GM23248 (cell line): ENCODE measurements at regions not wholly inside any gene's neighbourhood (a gene's known extent, or its start where the extent isn't known, plus 50 kb on each side); places are given as distances from the start of the nearest gene placed in this dataset.

ENCODE experiments used
- DNase-seq: peaks from one replicate; pipeline ENCODE4 v3.0.0-alpha.2; 2015
- H2AFZ ChIP-seq: fragments of 200-600 bp; sonication (generic); 2 replicates; pipeline ENCODE4 v1.6.1; 2016; ENCODE audit warnings: antibody characterized with exemption
- H3F3A ChIP-seq: fragments of 200-600 bp; sonication (generic); 2 replicates; pipeline ENCODE4 v1.6.1; 2016; ENCODE audit warnings: mild to moderate bottlenecking, antibody characterized with exemption, mixed run types; ENCODE audit not compliant: insufficient read depth
- H3K27ac ChIP-seq: fragments of 200-600 bp; sonication (generic); 2 replicates; pipeline ENCODE4 v1.5.1; 2016; ENCODE audit warnings: mild to moderate bottlenecking
- H3K27me3 ChIP-seq: fragments of 200-600 bp; sonication (generic); replicated peaks from 2 replicates; pipeline ENCODE4 v1.6.1; 2016; ENCODE audit warnings: mild to moderate bottlenecking; ENCODE audit not compliant: insufficient read depth
- H3K36me3 ChIP-seq: fragments of 200-600 bp; sonication (generic); 2 replicates; pipeline ENCODE4 v1.6.1; 2016; ENCODE audit warnings: low read depth, mild to moderate bottlenecking
- H3K4me1 ChIP-seq: fragments of 200-600 bp; sonication (generic); 2 replicates; pipeline ENCODE4 v1.6.1; 2016; ENCODE audit warnings: mild to moderate bottlenecking; ENCODE audit not compliant: insufficient read depth
- H3K4me2 ChIP-seq: fragments of 200-600 bp; sonication (generic); one replicate; pipeline ENCODE4 v1.6.1; 2016; ENCODE audit warnings: mild to moderate bottlenecking; ENCODE audit not compliant: unreplicated experiment
- H3K4me3 ChIP-seq: fragments of 200-600 bp; sonication (generic); 2 replicates; pipeline ENCODE4 v1.5.1; 2016; ENCODE audit warnings: mild to moderate bottlenecking
- H3K79me2 ChIP-seq: fragments of 200-600 bp; sonication (generic); 2 replicates; pipeline ENCODE4 v1.6.1; 2016; ENCODE audit warnings: mild to moderate bottlenecking; ENCODE audit not compliant: insufficient read depth
- H3K9ac ChIP-seq: fragments of 200-600 bp; sonication (generic); 2 replicates; pipeline ENCODE4 v1.6.1; 2016; ENCODE audit warnings: mild to moderate bottlenecking
- H3K9me2 ChIP-seq: fragments of 200-600 bp; sonication (generic); 2 replicates; pipeline ENCODE4 v1.6.1; 2016; ENCODE audit warnings: mixed run types, mild to moderate bottlenecking, moderate library complexity; ENCODE audit not compliant: insufficient read depth
- H3K9me3 ChIP-seq: fragments of 200-600 bp; sonication (generic); one replicate; pipeline ENCODE4 v1.6.1; 2017; ENCODE audit warnings: low read depth
- H4K20me1 ChIP-seq: fragments of 200-600 bp; sonication (generic); 2 replicates; pipeline ENCODE4 v1.6.0; 2016; ENCODE audit not compliant: insufficient read depth
- EZH2 ChIP-seq: fragments of 200-600 bp; sonication (generic); IDR thresholded peaks from 2 replicates; pipeline ENCODE4 v1.6.1; 2018; ENCODE audit warnings: antibody characterized with exemption, mild to moderate bottlenecking; ENCODE audit not compliant: insufficient read depth, poor library complexity, severe bottlenecking
- EZH2phosphoT487 ChIP-seq: fragments of 200-600 bp; sonication (generic); IDR thresholded peaks from 2 replicates; pipeline ENCODE4 v1.6.1; 2018; ENCODE audit warnings: antibody characterized with exemption, moderate library complexity, mild to moderate bottlenecking, low read depth; ENCODE audit not compliant: insufficient read depth
- WGBS, 2 experiments: methylation state at CpG; one replicate each; pipeline ENCODE4 v1.1.6; 2015 to 2017; ENCODE audit warnings: low lambda C conversion rate in 2 of 2, low coverage in 1 of 2; ENCODE audit errors: missing lambda C conversion rate in 2 of 2; 5-methylcytosine and 5-hydroxymethylcytosine counted together
- in situ Hi-C: fragments of 300-500 bp; cut with MboI; formaldehyde crosslinking; loops from 2 replicates; pipeline ENCODE4 v1.15.0; 2020

DNA sequence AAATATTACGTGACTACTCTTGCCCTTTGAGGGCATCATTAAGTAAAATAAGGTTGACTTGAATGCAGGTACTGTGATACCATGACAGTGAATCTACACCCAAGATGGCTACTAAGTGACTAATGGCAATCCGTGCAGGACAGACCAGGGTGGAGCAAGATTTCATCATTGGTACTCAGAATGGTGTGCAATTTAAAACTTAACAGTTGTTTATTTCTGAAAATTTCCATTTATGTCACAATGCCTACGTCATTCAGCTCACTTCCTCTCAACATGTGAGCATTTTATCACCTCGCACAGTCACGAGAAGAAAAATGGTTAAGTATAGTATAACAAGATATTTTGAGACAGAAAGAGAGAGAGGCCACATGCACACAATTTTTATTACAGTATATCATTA lies 50.3 kb upstream of the MET start:
- peaks cover 7% of the 10 kb centered on the region for H3F3A ChIP-seq
- H3K9me3 ChIP-seq: no peaks in the 10 kb centered on the region
- 69 to 70% methylated on average over 5 of the region's 5 CpGs for WGBS, 2 experiments
- DNase-seq: peak; percentile 7
- H2AFZ ChIP-seq: no peak overlapping the region
- TF ChIP-seq EZH2 (no peak), EZH2phosphoT487 (no peak)
- H3K27ac ChIP-seq: no peak overlapping the region
- no peak overlapping the region for H3K9ac ChIP-seq
- H3K4me1 ChIP-seq: peaks cover 8% of the 10 kb centered on the region
- H3K27me3 ChIP-seq: peaks cover 4% of the 10 kb centered on the region; the same call in 1 of the 2 replicates
- no peaks in the 10 kb centered on the region for H3K36me3 ChIP-seq
- no peak overlapping the region for H3K4me2 ChIP-seq
- H4K20me1 ChIP-seq: no peaks in the 10 kb centered on the region
- H3K9me2 ChIP-seq: no peaks in the 10 kb centered on the region
- in situ Hi-C loops: no loop called here
- H3K79me2 ChIP-seq: no peaks in the 10 kb centered on the region
- H3K4me3 ChIP-seq: no peak overlapping the region
